GM12878 (cell line): ENCODE measurements at regions not wholly inside any gene's neighbourhood (a gene's known extent, or its start where the extent isn't known, plus 50 kb on each side); places are given as distances from the start of the nearest gene placed in this dataset.

ENCODE experiments used
- ATAC-seq: fragments of 200-7000 bp; cut with Tn5 transposase; 3 replicates; pipeline ENCODE4 v1.9.1; 2020; ENCODE audit warnings: mild to moderate bottlenecking, moderate library complexity
- BruUV-seq: library from RNA; stranded (reverse); fragments of 400-500 nt; replicated peaks from 2 replicates; lab custom pipeline; 2021; lab: Mats Ljungman, UMichigan
- CTCF ChIA-PET: fragments of 300-600 bp; sonication (Branson Sonifier 250); formaldehyde crosslinking; extraction: SDS; loops from one replicate; lab custom pipeline; 2021; ENCODE audit warnings: inconsistent platforms; lab: Yijun Ruan, JAX
- POLR2A ChIA-PET: fragments of 350-600 bp; formaldehyde crosslinking; extraction: SDS; loops from one replicate; lab custom pipeline; 2021; ENCODE audit warnings: inconsistent platforms; lab: Charles Lee
- RAD21 ChIA-PET: fragments of 300-600 bp; sonication (Branson Sonifier 250); formaldehyde crosslinking; loops from one replicate; lab custom pipeline; 2023; ENCODE audit warnings: antibody characterized with exemption; ENCODE audit not compliant: unreplicated experiment; lab: Charles Lee
- SMC1A ChIA-PET: fragments of 300-600 bp; sonication (Branson Sonifier 250); formaldehyde crosslinking; loops from one replicate; lab custom pipeline; 2023; ENCODE audit not compliant: unreplicated experiment, uncharacterized antibody; lab: Charles Lee
- DNase-seq: peaks from one replicate; pipeline ENCODE4 v3.0.0-alpha.2; 2011; ENCODE audit warnings: low read depth, low spot score
- FAIRE-seq: peaks from 3 replicates; lab custom pipeline; 2011; peaks lifted over from hg19 to GRCh38; lab: Jason Lieb, UNC
- H2AFZ ChIP-seq: 2 replicates; pipeline ENCODE4 v1.6.0; 2011; ENCODE audit warnings: low read depth, low read length, control low read depth; ENCODE audit not compliant: control insufficient read depth
- H3K27ac ChIP-seq: 2 replicates; pipeline ENCODE4 v1.5.1; 2011; ENCODE audit warnings: control low read depth; ENCODE audit not compliant: control insufficient read depth, insufficient read depth
- H3K27me3 ChIP-seq, 2 experiments: replicated peaks in 1 of 2; 2 replicates each; pipeline versions ENCODE4 v1.6.0 to v1.6.1; 2011; ENCODE audit warnings: low read length in 1 of 2; ENCODE audit not compliant: control insufficient read depth in 2 of 2, insufficient read depth in 2 of 2
- H3K36me3 ChIP-seq, 2 experiments: 2 replicates each; pipeline ENCODE4 v1.5.1; 2011; ENCODE audit warnings: low read length in 1 of 2; ENCODE audit not compliant: control insufficient read depth in 2 of 2, insufficient read depth in 2 of 2
- H3K4me1 ChIP-seq: 2 replicates; pipeline ENCODE4 v1.6.1; 2011; ENCODE audit warnings: mild to moderate bottlenecking, low read length, moderate library complexity, mixed read lengths; ENCODE audit not compliant: control insufficient read depth, insufficient read depth
- H3K4me2 ChIP-seq: 2 replicates; pipeline ENCODE4 v1.6.0; 2011; ENCODE audit warnings: control low read depth; ENCODE audit not compliant: control insufficient read depth, insufficient read depth
- H3K4me3 ChIP-seq: fragments of 200-600 bp; sonication (generic); 2 replicates; pipeline ENCODE4 v1.5.1; 2016
- H3K79me2 ChIP-seq: 2 replicates; pipeline ENCODE4 v1.6.0; 2011; ENCODE audit warnings: low read length; ENCODE audit not compliant: control insufficient read depth, insufficient read depth
- H3K9ac ChIP-seq: 2 replicates; pipeline ENCODE4 v1.8.0; 2011; ENCODE audit warnings: low read length, control low read depth, mixed read lengths; ENCODE audit not compliant: control insufficient read depth, insufficient read depth
- H3K9me3 ChIP-seq: replicated peaks from 3 replicates; pipeline ENCODE4 v1.5.1; 2011; ENCODE audit warnings: mild to moderate bottlenecking, low read length; ENCODE audit not compliant: control insufficient read depth, insufficient read depth
- H4K20me1 ChIP-seq: 2 replicates; pipeline ENCODE4 v1.6.0; 2011; ENCODE audit not compliant: control insufficient read depth, insufficient read depth
- CHD2 ChIP-seq: IDR thresholded peaks from 2 replicates; pipeline ENCODE4 v1.6.1; 2011; ENCODE audit warnings: low read depth, low read length, improper control_type of control experiment, borderline replicate concordance
- CHD4 ChIP-seq: fragments of 200-600 bp; sonication (generic); IDR thresholded peaks from 2 replicates; pipeline ENCODE4 v1.6.1; 2016; ENCODE audit warnings: mild to moderate bottlenecking
- CREB1 ChIP-seq: IDR thresholded peaks from 2 replicates; pipeline ENCODE4 v1.6.1; 2012; ENCODE audit warnings: low read depth, mild to moderate bottlenecking, inconsistent platforms
- EED ChIP-seq: sonication (generic); IDR thresholded peaks from 2 replicates; pipeline ENCODE4 v1.6.1; 2016; ENCODE audit warnings: antibody characterized with exemption, low read depth
- EP300 ChIP-seq, 2 experiments: fragments of 150-350 bp in 1 of 2; IDR thresholded peaks; 2 replicates each; pipeline ENCODE4 v1.6.1; 2011 to 2012; ENCODE audit warnings: low read depth in 2 of 2, low read length in 2 of 2, borderline replicate concordance in 1 of 2, improper control_type of control experiment in 1 of 2, inconsistent platforms in 1 of 2; ENCODE audit not compliant: control insufficient read depth in 1 of 2
- ETV6 ChIP-seq, 2 experiments: fragments of 450-650 bp in 1 of 2; IDR thresholded peaks in 1 of 2; conservative IDR thresholded peaks in 1 of 2; 2 replicates each; pipeline ENCODE4 v1.6.1; 2014; ENCODE audit warnings: antibody characterized with exemption in 1 of 2, borderline replicate concordance in 1 of 2, low read depth in 1 of 2, mild to moderate bottlenecking in 1 of 2, moderate library complexity in 1 of 2
- HSF1 ChIP-seq: fragments of 150-350 bp; IDR thresholded peaks from 2 replicates; pipeline ENCODE4 v1.6.1; 2014; ENCODE audit warnings: mild to moderate bottlenecking, low read depth, low read length
- IRF3 ChIP-seq: fragments of 450-650 bp; IDR thresholded peaks from 2 replicates; pipeline ENCODE4 v1.6.1; 2014; ENCODE audit warnings: mild to moderate bottlenecking
- KLF5 ChIP-seq: fragments of 450-650 bp; IDR thresholded peaks from 2 replicates; pipeline ENCODE4 v1.6.1; 2014; ENCODE audit warnings: mild to moderate bottlenecking; ENCODE audit not compliant: partially characterized antibody
- NR2C1 ChIP-seq: fragments of 450-650 bp; IDR thresholded peaks from 2 replicates; pipeline ENCODE4 v1.6.1; 2017; ENCODE audit warnings: antibody characterized with exemption, mild to moderate bottlenecking, moderate library complexity
- RCOR1 ChIP-seq: conservative IDR thresholded peaks from 2 replicates; pipeline ENCODE4 v1.6.1; 2012; ENCODE audit warnings: low read depth, low read length, improper control_type of control experiment
- SIN3A ChIP-seq: IDR thresholded peaks from 2 replicates; pipeline ENCODE4 v1.6.1; 2012; ENCODE audit warnings: low read depth, low read length, improper control_type of control experiment
- SRF ChIP-seq, 2 experiments: IDR thresholded peaks; 2 replicates each; pipeline ENCODE4 v1.6.1; 2011; ENCODE audit warnings: low read depth in 2 of 2, low read length in 2 of 2, mild to moderate bottlenecking in 1 of 2, moderate library complexity in 1 of 2
- TAF1 ChIP-seq: IDR thresholded peaks from 2 replicates; pipeline ENCODE4 v1.6.1; 2011; ENCODE audit warnings: mild to moderate bottlenecking, low read depth, low read length, borderline replicate concordance
- TARDBP ChIP-seq: IDR thresholded peaks from 2 replicates; pipeline ENCODE4 v1.6.1; 2016; ENCODE audit warnings: borderline replicate concordance
- YY1 ChIP-seq: IDR thresholded peaks from 2 replicates; pipeline ENCODE4 v1.6.1; 2011; ENCODE audit warnings: low read depth, mild to moderate bottlenecking, low read length
- ZBED1 ChIP-seq: IDR thresholded peaks from 2 replicates; pipeline ENCODE4 v1.6.1; 2016; ENCODE audit warnings: borderline replicate concordance
- ZNF217 ChIP-seq: fragments of 450-650 bp; IDR thresholded peaks from 2 replicates; pipeline ENCODE4 v1.6.1; 2017; ENCODE audit warnings: antibody characterized with exemption, mild to moderate bottlenecking
- ZNF687 ChIP-seq: fragments of 450-650 bp; IDR thresholded peaks from 2 replicates; pipeline ENCODE4 v1.6.1; 2017; ENCODE audit warnings: mild to moderate bottlenecking, moderate library complexity
- WGBS: methylation state at CpG from one replicate; pipeline ENCODE4 v1.1.6; 2016; ENCODE audit warnings: low lambda C conversion rate; ENCODE audit not compliant: insufficient replicate concordance, insufficient coverage; ENCODE audit errors: missing lambda C conversion rate; 5-methylcytosine and 5-hydroxymethylcytosine counted together
- in situ Hi-C: fragments of 300-500 bp; cut with MboI; formaldehyde crosslinking; loops from 9 replicates; pipeline ENCODE4 v1.14.3; 2018; ENCODE audit warnings: mixed read lengths
- intact Hi-C: fragments of 100-400 bp; cut with micrococcal nuclease; formaldehyde crosslinking; loops from one replicate; pipeline ENCODE4 v1.14.2; 2022; ENCODE audit not compliant: unreplicated experiment

- TF ChIP-seq EP300 (IDR thresholded peaks at IDR 0.05; ENCODE audit: borderline replicate concordance in 1 of 2, control insufficient read depth in 1 of 2, low read depth in 2 of 2, low read length in 2 of 2), result no peak
- no peak for TF ChIP-seq ZBED1
- TF ChIP-seq ZNF217, result no peak
- TF ChIP-seq KLF5, result no peak
- TF ChIP-seq NR2C1, result no peak
- TF ChIP-seq ETV6 (conservative IDR thresholded peaks at IDR 0.05 in 1 of 2, IDR thresholded peaks at IDR 0.05 in 1 of 2; ENCODE audit: borderline replicate concordance in 1 of 2, low read depth in 1 of 2), result no peak
- TF ChIP-seq SIN3A, result no peak
- no peak for TF ChIP-seq CHD4
- TF ChIP-seq TARDBP, result no peak
- TF ChIP-seq, all 136 proteins: peak for 0
These were observed 216.0 kb upstream of the KLF4 start (continued) for GRCh38 chr9:107705521-107705920.

GRCh38 chr9:107704774-107705173 is 215.2 kb upstream of the KLF4 start:
- no peaks in the 10 kb centered on the region for H3K36me3 ChIP-seq
- 0% methylated on average over 1 of the region's 1 CpG for WGBS
- no peaks in the 10 kb centered on the region for H3K9me3 ChIP-seq
- H3K27me3 ChIP-seq, result no peaks in the 10 kb centered on the region; a peak in 1 of 4 replicates
- no peak overlapping the region for H3K27ac ChIP-seq
- ChIA-PET CTCF (no interaction called here), POLR2A (no interaction called here), SMC1A (no interaction called here), RAD21 (no interaction called here)
- H3K4me2 ChIP-seq, result no peak overlapping the region
- no peaks in the 10 kb centered on the region for H4K20me1 ChIP-seq
- H3K79me2 ChIP-seq, result no peaks in the 10 kb centered on the region
- H3K4me1 ChIP-seq, result no peaks in the 10 kb centered on the region
- DNase-seq (no peak), ATAC-seq (no peak), FAIRE-seq (no peak)
- H3K4me3 ChIP-seq, result no peak overlapping the region
- H3K9ac ChIP-seq, result no peak overlapping the region
- H2AFZ ChIP-seq, result no peak overlapping the region
- in situ Hi-C loops (no loop called here), intact Hi-C loops (no loop called here)
- BruUV-seq, result no TSS peak
- TF ChIP-seq IRF3 (no peak), EED (no peak), YY1 (no peak), RCOR1 (no peak), CREB1 (no peak), ZNF687 (no peak), SRF (IDR thresholded peaks at IDR 0.05; ENCODE audit: low read depth in 2 of 2, low read length in 2 of 2) (no peak), HSF1 (no peak), TAF1 (no peak), ETV6 (conservative IDR thresholded peaks at IDR 0.05 in 1 of 2, IDR thresholded peaks at IDR 0.05 in 1 of 2; ENCODE audit: borderline replicate concordance in 1 of 2, low read depth in 1 of 2) (no peak), NR2C1 (no peak), CHD2 (no peak)
